IMR-90 (cell line): ENCODE measurements at regions not wholly inside any gene's neighbourhood (a gene's known extent, or its start where the extent isn't known, plus 50 kb on each side); places are given as distances from the start of the nearest gene placed in this dataset.

Experiments
- ATAC-seq: fragments of 200-7000 bp; cut with Tn5 transposase; 2 replicates; pipeline ENCODE4 v1.9.1; 2020; ENCODE audit warnings: low read depth, mild to moderate bottlenecking, moderate library complexity
- BruUV-seq: library from RNA; stranded (reverse); fragments of 400-500 nt; replicated peaks from 2 replicates; lab custom pipeline; 2021; lab: Mats Ljungman, UMichigan
- CTCF ChIA-PET: fragments of 300-600 bp; formaldehyde crosslinking; extraction: SDS; loops from one replicate; lab custom pipeline; 2021; ENCODE audit warnings: antibody characterized with exemption; lab: Yijun Ruan, JAX
- POLR2A ChIA-PET: fragments of 300-600 bp; sonication (Branson Sonifier 250); formaldehyde crosslinking; loops from one replicate; lab custom pipeline; 2022; ENCODE audit warnings: antibody characterized with exemption; ENCODE audit not compliant: unreplicated experiment; lab: Charles Lee
- DNase-seq: peaks from one replicate; pipeline ENCODE4 v3.0.0; 2013
- H2AFZ ChIP-seq: replicated peaks from 2 replicates; pipeline ENCODE3; 2013; ENCODE audit warnings: low read length, mild to moderate bottlenecking; ENCODE audit not compliant: poor library complexity
- H2AK5ac ChIP-seq: 2 replicates; pipeline ENCODE4 v1.6.1; 2013; ENCODE audit warnings: low read depth, low read length, inconsistent platforms
- H2AK9ac ChIP-seq: replicated peaks from 2 replicates; pipeline ENCODE3; 2013; ENCODE audit warnings: mild to moderate bottlenecking, low read depth, low read length, moderate library complexity; ENCODE audit not compliant: poor library complexity
- H2BK120ac ChIP-seq: 2 replicates; pipeline ENCODE4 v1.6.1; 2013; ENCODE audit warnings: low read depth, low read length, inconsistent platforms
- H2BK15ac ChIP-seq: 3 replicates; pipeline ENCODE4 v1.6.1; 2013; ENCODE audit warnings: low read depth, low read length, inconsistent platforms
- H2BK20ac ChIP-seq: 2 replicates; pipeline ENCODE4 v1.6.1; 2013; ENCODE audit warnings: low read depth, mild to moderate bottlenecking, inconsistent platforms, low read length, moderate library complexity
- H2BK5ac ChIP-seq: 2 replicates; pipeline ENCODE4 v1.6.1; 2013; ENCODE audit warnings: mild to moderate bottlenecking, low read depth, low read length, inconsistent platforms; ENCODE audit not compliant: poor library complexity, severe bottlenecking
- H3K14ac ChIP-seq: replicated peaks from 2 replicates; pipeline ENCODE4 v1.6.1; 2013; ENCODE audit warnings: low read depth, low read length, inconsistent platforms
- H3K18ac ChIP-seq: 2 replicates; pipeline ENCODE4 v1.6.1; 2013; ENCODE audit warnings: low read depth, low read length, control low read depth
- H3K23ac ChIP-seq: 2 replicates; pipeline ENCODE4 v1.6.1; 2013; ENCODE audit warnings: low read depth, low read length, inconsistent platforms
- H3K27ac ChIP-seq: 2 replicates; pipeline ENCODE4 v1.5.1; 2013; ENCODE audit warnings: mild to moderate bottlenecking, control low read depth, low read length; ENCODE audit not compliant: insufficient read depth
- H3K27me3 ChIP-seq: 2 replicates; pipeline ENCODE4 v1.6.1; 2013; ENCODE audit warnings: low read length; ENCODE audit not compliant: control insufficient read depth, insufficient read depth
- H3K36me3 ChIP-seq: 2 replicates; pipeline ENCODE4 v1.6.1; 2013; ENCODE audit warnings: low read length, mixed read lengths; ENCODE audit not compliant: control insufficient read depth, insufficient read depth
- H3K4ac ChIP-seq: 2 replicates; pipeline ENCODE4 v1.6.1; 2013; ENCODE audit warnings: low read depth, low read length, inconsistent platforms
- H3K4me1 ChIP-seq: 2 replicates; pipeline ENCODE4 v1.6.1; 2013; ENCODE audit warnings: low read length, mixed read lengths; ENCODE audit not compliant: control insufficient read depth, insufficient read depth
- H3K4me2 ChIP-seq: 2 replicates; pipeline ENCODE4 v1.6.1; 2013; ENCODE audit warnings: low read depth, mild to moderate bottlenecking, control low read depth, low read length, moderate library complexity
- H3K4me3 ChIP-seq: 2 replicates; pipeline ENCODE4 v1.5.1; 2013; ENCODE audit warnings: low read depth, mild to moderate bottlenecking, control low read depth, low read length, moderate library complexity; ENCODE audit not compliant: insufficient read depth
- H3K56ac ChIP-seq: 2 replicates; pipeline ENCODE4 v1.6.1; 2013; ENCODE audit warnings: low read length, inconsistent platforms; ENCODE audit not compliant: insufficient read depth; ENCODE audit errors: extremely low read depth
- H3K79me1 ChIP-seq, 2 experiments: 2 replicates each; pipeline ENCODE4 v1.6.1; 2013; ENCODE audit warnings: low read length in 2 of 2, inconsistent platforms in 1 of 2, low read depth in 1 of 2
- H3K9ac ChIP-seq: 2 replicates; pipeline ENCODE4 v1.6.1; 2013; ENCODE audit warnings: low read depth, low read length, control low read depth
- H3K9me1 ChIP-seq: 2 replicates; pipeline ENCODE4 v1.6.1; 2013; ENCODE audit warnings: low read length, inconsistent platforms; ENCODE audit not compliant: insufficient read depth
- H3K9me3 ChIP-seq: 2 replicates; pipeline ENCODE4 v1.6.1; 2013; ENCODE audit warnings: low read length; ENCODE audit not compliant: control insufficient read depth, insufficient read depth
- H4K20me1 ChIP-seq: 2 replicates; pipeline ENCODE4 v1.6.1; 2013; ENCODE audit warnings: low read length, inconsistent platforms; ENCODE audit not compliant: insufficient read depth
- H4K5ac ChIP-seq: 2 replicates; pipeline ENCODE4 v1.6.1; 2013; ENCODE audit warnings: mild to moderate bottlenecking, low read depth, low read length, control low read depth
- H4K8ac ChIP-seq, 2 experiments: 2 replicates each; pipeline ENCODE4 v1.6.1; 2013; ENCODE audit warnings: low read depth in 2 of 2, low read length in 2 of 2, control low read depth in 1 of 2, inconsistent platforms in 1 of 2
- H4K91ac ChIP-seq: 2 replicates; pipeline ENCODE4 v1.6.1; 2013; ENCODE audit warnings: low read depth, low read length, inconsistent platforms; ENCODE audit not compliant: insufficient read depth
- BHLHE40 ChIP-seq: fragments of 150-350 bp; IDR thresholded peaks from 2 replicates; pipeline ENCODE4 v1.6.1; 2016; ENCODE audit warnings: mild to moderate bottlenecking, low read depth, low read length
- CEBPB ChIP-seq: IDR thresholded peaks from 2 replicates; pipeline ENCODE4 v1.6.1; 2012; ENCODE audit warnings: low read depth, low read length, improper control_type of control experiment
- CHD1 ChIP-seq: IDR thresholded peaks from 2 replicates; pipeline ENCODE4 v1.6.1; 2012; ENCODE audit warnings: low read depth, low read length, improper control_type of control experiment
- CTCF ChIP-seq: conservative IDR thresholded peaks from 2 replicates; pipeline ENCODE4 v1.5.1; 2012; ENCODE audit warnings: mild to moderate bottlenecking, low read depth, low read length, improper control_type of control experiment
- ELK1 ChIP-seq: fragments of 150-350 bp; IDR thresholded peaks from 2 replicates; pipeline ENCODE4 v1.6.1; 2016; ENCODE audit warnings: low read depth, mild to moderate bottlenecking, low read length, moderate library complexity, borderline replicate concordance
- FOS ChIP-seq: fragments of 150-350 bp; IDR thresholded peaks from 2 replicates; pipeline ENCODE4 v1.6.1; 2016; ENCODE audit warnings: low read depth, low read length
- MAFK ChIP-seq: IDR thresholded peaks from 2 replicates; pipeline ENCODE4 v1.6.1; 2012; ENCODE audit warnings: low read depth, low read length, improper control_type of control experiment
- MAZ ChIP-seq: IDR thresholded peaks from 2 replicates; pipeline ENCODE4 v1.6.1; 2012; ENCODE audit warnings: low read depth, mild to moderate bottlenecking, low read length, improper control_type of control experiment, moderate library complexity, borderline replicate concordance
- MXI1 ChIP-seq: IDR thresholded peaks from 2 replicates; pipeline ENCODE4 v1.6.1; 2012; ENCODE audit warnings: low read depth, mild to moderate bottlenecking, low read length, moderate library complexity, borderline replicate concordance
- NFE2L2 ChIP-seq: fragments of 150-350 bp; IDR thresholded peaks from 2 replicates; pipeline ENCODE4 v1.6.1; 2016; ENCODE audit warnings: low read depth, mild to moderate bottlenecking, low read length
- POLR2A ChIP-seq: IDR thresholded peaks from 2 replicates; pipeline ENCODE4 v1.6.1; 2012; ENCODE audit warnings: mild to moderate bottlenecking, low read depth, low read length
- RAD21 ChIP-seq: IDR thresholded peaks from 2 replicates; pipeline ENCODE4 v1.6.1; 2012; ENCODE audit warnings: low read length, improper control_type of control experiment
- RCOR1 ChIP-seq: IDR thresholded peaks from 2 replicates; pipeline ENCODE4 v1.6.1; 2012; ENCODE audit warnings: mild to moderate bottlenecking, low read length, improper control_type of control experiment; ENCODE audit not compliant: insufficient replicate concordance
- RFX5 ChIP-seq: IDR thresholded peaks from 2 replicates; pipeline ENCODE4 v1.8.0; 2012; ENCODE audit warnings: low read depth, mild to moderate bottlenecking, low read length, moderate library complexity
- USF2 ChIP-seq: fragments of 150-350 bp; IDR thresholded peaks from 2 replicates; pipeline ENCODE4 v1.6.1; 2017; ENCODE audit warnings: mild to moderate bottlenecking, antibody characterized with exemption, low read length, low read depth
- WGBS, 2 experiments: methylation state at CpG; one replicate each; pipeline versions ENCODE4 v1.1.5 to v1.1.7; 2013; ENCODE audit warnings: missing lambda C conversion rate in 2 of 2; ENCODE audit not compliant: insufficient read length in 1 of 2; ENCODE audit errors: extremely low coverage in 2 of 2; 5-methylcytosine and 5-hydroxymethylcytosine counted together
- dilution Hi-C: fragments of 300-500 bp; cut with HindIII; formaldehyde crosslinking; loops from one replicate; pipeline ENCODE4 v1.14.3; 2018; ENCODE audit warnings: low sequenced_read_pairs; ENCODE audit not compliant: unreplicated experiment
- in situ Hi-C: fragments of 300-500 bp; cut with MboI; formaldehyde crosslinking; loops from 3 replicates; pipeline ENCODE4 v1.14.3; 2019; ENCODE audit warnings: low sequenced_read_pairs, inconsistent platforms, mixed read lengths
- intact Hi-C: fragments of 100-400 bp; cut with micrococcal nuclease; formaldehyde crosslinking; loops from 2 replicates; pipeline ENCODE4 v1.10.0; 2022

GRCh38 chr4:18572481-18572880, 550.9 kb upstream of the LCORL start:
- no peaks in the 10 kb centered on the region for H4K20me1 ChIP-seq
- H2BK15ac ChIP-seq = no peak overlapping the region
- H2AK9ac ChIP-seq = no peak overlapping the region
- no peak for DNase-seq
- TF ChIP-seq CTCF (no peak), ELK1 (no peak), FOS (no peak), RAD21 (no peak), USF2 (no peak), CHD1 (no peak), BHLHE40 (no peak), RCOR1 (no peak), RFX5 (no peak), MXI1 (no peak), MAFK (no peak), NFE2L2 (no peak), MAZ (no peak), CEBPB (no peak), POLR2A (no peak)
- ChIA-PET POLR2A (no interaction called here), CTCF (no interaction called here)
- no peaks in the 10 kb centered on the region for H3K36me3 ChIP-seq
- dilution Hi-C loops = no loop called here
- H2AK5ac ChIP-seq = no peak overlapping the region
- no peak overlapping the region for H3K9ac ChIP-seq
- ATAC-seq = no peak
- no peak overlapping the region for H3K23ac ChIP-seq
- no peaks in the 10 kb centered on the region; the same call in 1 of the 2 replicates for H3K9me3 ChIP-seq
- H3K4me3 ChIP-seq = no peak overlapping the region
- no peaks in the 10 kb centered on the region for H3K4me1 ChIP-seq
- H3K9me1 ChIP-seq = no peaks in the 10 kb centered on the region
- 0% methylated on average over 1 of the region's 1 CpG; no CpG with 5 or more reads in 1 of the 2 experiments for WGBS, 2 experiments
- no peak overlapping the region for H3K27ac ChIP-seq
- H4K91ac ChIP-seq = no peak overlapping the region
- H3K4ac ChIP-seq = no peak overlapping the region
- H4K8ac ChIP-seq = no peak overlapping the region
- BruUV-seq = no TSS peak
- no peak overlapping the region for H2BK20ac ChIP-seq
- H2BK120ac ChIP-seq = no peak overlapping the region
- H2BK5ac ChIP-seq = no peak overlapping the region
- H3K4me2 ChIP-seq = no peak overlapping the region
- H4K5ac ChIP-seq = no peak overlapping the region
- no peak overlapping the region for H3K18ac ChIP-seq
- no peak overlapping the region for H2AFZ ChIP-seq
- H3K56ac ChIP-seq = no peak overlapping the region
- no peaks in the 10 kb centered on the region for H3K79me1 ChIP-seq
- intact Hi-C loops = no loop called here
- no peaks in the 10 kb centered on the region for H3K27me3 ChIP-seq
- H3K14ac ChIP-seq = no peak overlapping the region
- in situ Hi-C loops = no loop called here
